ENCODE measurements at regions not wholly inside any gene's neighbourhood (a gene's known extent, or its start where the extent isn't known, plus 50 kb on each side); places are given as distances from the start of the nearest gene placed in this dataset.

GRCh38 chr3:177929310-177929709 is 606.9 kb upstream of the KCNMB2 start:
- intact Hi-C loops (cut with DNase I): no loop called here
- 91 to 96% (median 92%) methylated on average over 2 of the region's 2 CpGs for WGBS, 3 donors
- H3K27me3 ChIP-seq: no peaks in the 10 kb centered on the region
- H3K9me3 ChIP-seq: no peaks in the 10 kb centered on the region
- TF ChIP-seq POLR2A (IDR thresholded peaks at IDR 0.05) (no peak), EP300 (IDR thresholded peaks at IDR 0.05) (no peak)
- TF ChIP-seq, protein P1, sequence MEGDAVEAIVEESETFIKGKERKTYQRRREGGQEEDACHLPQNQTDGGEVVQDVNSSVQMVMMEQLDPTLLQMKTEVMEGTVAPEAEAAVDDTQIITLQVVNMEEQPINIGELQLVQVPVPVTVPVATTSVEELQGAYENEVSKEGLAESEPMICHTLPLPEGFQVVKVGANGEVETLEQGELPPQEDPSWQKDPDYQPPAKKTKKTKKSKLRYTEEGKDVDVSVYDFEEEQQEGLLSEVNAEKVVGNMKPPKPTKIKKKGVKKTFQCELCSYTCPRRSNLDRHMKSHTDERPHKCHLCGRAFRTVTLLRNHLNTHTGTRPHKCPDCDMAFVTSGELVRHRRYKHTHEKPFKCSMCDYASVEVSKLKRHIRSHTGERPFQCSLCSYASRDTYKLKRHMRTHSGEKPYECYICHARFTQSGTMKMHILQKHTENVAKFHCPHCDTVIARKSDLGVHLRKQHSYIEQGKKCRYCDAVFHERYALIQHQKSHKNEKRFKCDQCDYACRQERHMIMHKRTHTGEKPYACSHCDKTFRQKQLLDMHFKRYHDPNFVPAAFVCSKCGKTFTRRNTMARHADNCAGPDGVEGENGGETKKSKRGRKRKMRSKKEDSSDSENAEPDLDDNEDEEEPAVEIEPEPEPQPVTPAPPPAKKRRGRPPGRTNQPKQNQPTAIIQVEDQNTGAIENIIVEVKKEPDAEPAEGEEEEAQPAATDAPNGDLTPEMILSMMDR (IDR thresholded peaks at IDR 0.05): no peak
- no peak overlapping the region for H3K4me3 ChIP-seq
- no peak overlapping the region for H3K27ac ChIP-seq
- no peaks in the 10 kb centered on the region for H3K36me3 ChIP-seq
- DNase-seq: no peak
- H3K4me1 ChIP-seq (ENCODE audit: insufficient read depth): no peaks in the 10 kb centered on the region

GRCh38 chr3:177930771-177931170 is 605.5 kb upstream of the KCNMB2 start:
- Histone ChIP-seq H3K27ac (no peak overlapping the region), H3K36me3 (no peaks in the 10 kb centered on the region), H3K9me3 (no peaks in the 10 kb centered on the region), H3K4me1 (ENCODE audit: insufficient read depth) (no peaks in the 10 kb centered on the region), H3K4me3 (no peak overlapping the region), H3K27me3 (no peaks in the 10 kb centered on the region)
- 91 to 96% (median 93%) methylated on average over 2 of the region's 2 CpGs for WGBS, 3 donors
- no peak for DNase-seq
- TF ChIP-seq, protein P1 (IDR thresholded peaks at IDR 0.05): no peak
- no peak for TF ChIP-seq EP300 (IDR thresholded peaks at IDR 0.05)
- TF ChIP-seq POLR2A (IDR thresholded peaks at IDR 0.05): no peak
- intact Hi-C loops (cut with DNase I): no loop called here

DNA sequence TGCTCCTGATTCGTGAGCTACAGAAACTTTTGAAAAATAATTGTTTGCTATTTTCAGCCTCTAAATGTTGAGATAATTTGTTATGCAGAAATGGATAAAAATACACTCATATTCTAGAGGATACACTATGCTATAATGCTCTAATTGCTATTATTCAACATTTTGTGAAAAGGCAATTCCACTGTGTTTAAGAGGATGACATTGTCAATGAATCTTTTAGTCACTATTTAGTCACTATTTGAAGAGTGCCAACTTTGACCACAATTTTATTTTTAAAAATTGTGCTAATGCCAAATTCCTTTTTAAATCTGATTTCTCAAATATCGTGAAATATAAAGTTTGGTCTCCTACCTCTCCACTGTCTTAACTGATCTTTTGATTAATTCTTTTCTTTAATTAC is 604.9 kb upstream of the KCNMB2 start:
- TF ChIP-seq POLR2A (IDR thresholded peaks at IDR 0.05): no peak
- Histone ChIP-seq H3K27ac (no peak overlapping the region), H3K27me3 (no peaks in the 10 kb centered on the region), H3K4me1 (ENCODE audit: insufficient read depth) (no peaks in the 10 kb centered on the region), H3K36me3 (no peaks in the 10 kb centered on the region), H3K9me3 (no peaks in the 10 kb centered on the region), H3K4me3 (no peak overlapping the region)
- 57 to 72% (median 59%) methylated on average over 2 of the region's 2 CpGs for WGBS, 3 donors
- intact Hi-C loops (cut with DNase I): no loop called here
- DNase-seq: no peak

- Histone ChIP-seq H3K27me3 (no peaks in the 10 kb centered on the region), H3K4me1 (ENCODE audit: insufficient read depth) (no peaks in the 10 kb centered on the region), H3K27ac (no peak overlapping the region), H3K4me3 (no peak overlapping the region), H3K9me3 (no peaks in the 10 kb centered on the region), H3K36me3 (no peaks in the 10 kb centered on the region)
- no peak for DNase-seq
- intact Hi-C loops (cut with DNase I): no loop called here
- TF ChIP-seq EP300 (IDR thresholded peaks at IDR 0.05) (no peak), POLR2A (IDR thresholded peaks at IDR 0.05) (no peak)
- TF ChIP-seq, protein P1 (IDR thresholded peaks at IDR 0.05): no peak
- 48 to 83% (median 64%) methylated on average over 1 of the region's 1 CpG for WGBS, 3 donors
Observed at GRCh38 chr3:177932346-177932745, 603.9 kb upstream of the KCNMB2 start.

DNA sequence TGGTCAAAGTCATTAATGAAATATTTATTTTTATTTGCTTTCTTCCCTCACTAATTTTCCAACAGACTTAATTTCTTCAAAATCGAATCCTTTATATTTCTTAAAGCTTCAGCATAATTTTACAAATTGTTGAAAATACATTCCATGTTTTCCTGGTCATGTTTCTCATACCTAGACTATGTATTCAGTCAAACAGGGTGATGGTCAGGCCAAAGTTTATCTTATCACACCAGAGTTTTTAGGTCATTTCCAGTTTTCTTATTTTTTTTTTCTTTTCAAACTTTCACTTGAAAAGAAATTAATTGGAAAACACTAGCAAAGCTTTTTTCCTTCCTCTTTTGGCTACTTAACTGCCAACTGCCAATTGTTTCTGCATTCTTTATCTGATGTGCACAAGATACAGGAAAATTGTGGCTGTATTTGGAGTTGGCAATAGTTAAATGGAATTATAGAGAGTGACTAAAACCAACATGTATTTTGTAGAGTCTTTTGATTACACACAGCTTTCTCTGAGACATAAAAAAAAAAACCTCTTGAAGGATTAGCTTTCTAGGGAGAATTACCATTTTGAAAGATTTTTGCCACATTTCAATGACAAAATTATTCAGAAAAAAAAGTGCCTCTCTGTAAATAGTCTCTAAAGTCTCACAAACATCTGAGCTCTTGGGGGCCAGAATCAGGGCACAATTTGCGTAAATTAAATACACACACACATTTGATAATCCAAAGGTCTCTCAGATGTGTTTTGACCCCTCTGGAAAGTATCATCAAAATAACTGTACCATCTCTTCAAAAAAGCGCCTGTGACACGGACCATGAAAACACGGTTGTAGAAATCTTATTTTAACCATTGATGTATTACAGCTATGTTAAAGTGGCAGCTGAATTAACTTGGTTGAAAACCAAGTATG is 603.2 kb upstream of the KCNMB2 start:
- Histone ChIP-seq H3K27me3 (no peaks in the 10 kb centered on the region), H3K4me1 (ENCODE audit: insufficient read depth) (no peaks in the 10 kb centered on the region), H3K4me3 (no peak overlapping the region), H3K9me3 (no peaks in the 10 kb centered on the region), H3K27ac (no peak overlapping the region), H3K36me3 (no peaks in the 10 kb centered on the region)
- TF ChIP-seq, protein P1 (IDR thresholded peaks at IDR 0.05): no peak
- TF ChIP-seq POLR2A (IDR thresholded peaks at IDR 0.05) (no peak), EP300 (IDR thresholded peaks at IDR 0.05) (no peak)
- WGBS, 3 donors: 45 to 63% (median 47%) methylated on average over 5 of the region's 5 CpGs
- no peak for DNase-seq
- intact Hi-C loops (cut with DNase I): no loop called here

Data from ovary (tissue), 7 donors.